ENCODE measurements at regions not wholly inside any gene's neighbourhood (a gene's known extent, or its start where the extent isn't known, plus 50 kb on each side); places are given as distances from the start of the nearest gene placed in this dataset.

GRCh38 chr9:14023285-14023684 lies 290.7 kb downstream of the NFIB start:
- H3K4me3 ChIP-seq (ENCODE audit: low read depth, low read length) = no peak overlapping the region
- no peak for DNase-seq (ENCODE audit: low read depth)
- no peak for TF ChIP-seq CTCF (IDR thresholded peaks at IDR 0.05; ENCODE audit: control insufficient read depth, extremely low read depth, insufficient read depth)

- no peak for TF ChIP-seq CTCF (IDR thresholded peaks at IDR 0.05; ENCODE audit: control insufficient read depth, extremely low read depth, insufficient read depth)
- no peak overlapping the region for H3K4me3 ChIP-seq (ENCODE audit: low read depth, low read length)
- no peak for DNase-seq (ENCODE audit: low read depth)
These were observed 291.9 kb downstream of the NFIB start for GRCh38 chr9:14021871-14022525.

- TF ChIP-seq CTCF (IDR thresholded peaks at IDR 0.05; ENCODE audit: control insufficient read depth, extremely low read depth, insufficient read depth) = no peak
- DNase-seq (ENCODE audit: low read depth) = no peak
- no peak overlapping the region for H3K4me3 ChIP-seq (ENCODE audit: low read depth, low read length)
These were observed 295.9 kb downstream of the NFIB start for GRCh38 chr9:14018081-14018480.

- H3K4me3 ChIP-seq (ENCODE audit: low read depth, low read length) = no peak overlapping the region
- TF ChIP-seq CTCF (IDR thresholded peaks at IDR 0.05; ENCODE audit: control insufficient read depth, extremely low read depth, insufficient read depth) = no peak
- DNase-seq (ENCODE audit: low read depth) = no peak
These were observed 299.2 kb downstream of the NFIB start for GRCh38 chr9:14014744-14015143.

GRCh38 chr9:14014218-14014617 lies 299.7 kb downstream of the NFIB start:
- no peak for DNase-seq (ENCODE audit: low read depth)
- TF ChIP-seq CTCF (IDR thresholded peaks at IDR 0.05; ENCODE audit: control insufficient read depth, extremely low read depth, insufficient read depth) = no peak

GRCh38 chr9:14011799-14012560 lies 302.0 kb downstream of the NFIB start:
- H3K4me3 ChIP-seq (ENCODE audit: low read depth, low read length) = no peak overlapping the region
- no peak for DNase-seq (ENCODE audit: low read depth)
- no peak for TF ChIP-seq CTCF (IDR thresholded peaks at IDR 0.05; ENCODE audit: control insufficient read depth, extremely low read depth, insufficient read depth)

More at GRCh38 chr9:14014218-14014617, 299.7 kb downstream of the NFIB start:
- H3K4me3 ChIP-seq (ENCODE audit: low read depth, low read length) = no peak overlapping the region
